Endothelial cell of umbilical vein (primary cell): ENCODE measurements at regions not wholly inside any gene's neighbourhood (a gene's known extent, or its start where the extent isn't known, plus 50 kb on each side); places are given as distances from the start of the nearest gene placed in this dataset.

Source experiments
- BruUV-seq: library from RNA; stranded (reverse); fragments of 400-500 nt; replicated peaks from 2 replicates; lab custom pipeline; 2021; lab: Mats Ljungman, UMichigan
- CTCF ChIA-PET: fragments of 300-600, 350-600 bp; sonication (Branson Sonifier 250); formaldehyde crosslinking; loops from one replicate; lab custom pipeline; 2021; ENCODE audit warnings: antibody characterized with exemption, inconsistent platforms; lab: Charles Lee
- POLR2A ChIA-PET: fragments of 300-600, 350-600 bp; sonication (Branson Sonifier 250); formaldehyde crosslinking; loops from one replicate; lab custom pipeline; 2021; ENCODE audit warnings: antibody characterized with exemption, inconsistent platforms; lab: Charles Lee
- DNase-seq: peaks from one replicate; pipeline ENCODE4 v3.0.0-alpha.2; 2011; ENCODE audit warnings: low read depth, low spot score
- FAIRE-seq: peaks from 2 replicates; lab custom pipeline; 2011; peaks lifted over from hg19 to GRCh38; lab: Jason Lieb, UNC
- H2AFZ ChIP-seq: 2 replicates; pipeline ENCODE4 v1.6.0; 2012; ENCODE audit warnings: low read depth, low read length, control low read depth, inconsistent platforms
- H3K27ac ChIP-seq: 2 replicates; pipeline ENCODE4 v1.5.1; 2011; ENCODE audit warnings: low read depth, mild to moderate bottlenecking, control low read depth, low read length, moderate library complexity; ENCODE audit not compliant: insufficient read depth
- H3K27me3 ChIP-seq, 2 experiments: 2 replicates each; pipeline versions ENCODE4 v1.6.0 to v1.6.1; 2011; ENCODE audit warnings: low read length in 2 of 2, mixed read lengths in 1 of 2; ENCODE audit not compliant: control insufficient read depth in 2 of 2, insufficient read depth in 2 of 2
- H3K36me3 ChIP-seq, 2 experiments: 2 replicates in 1 of 2; 3 replicates in 1 of 2; pipeline ENCODE4 v1.5.1; 2011; ENCODE audit warnings: low read length in 2 of 2, mild to moderate bottlenecking in 1 of 2, moderate library complexity in 1 of 2; ENCODE audit not compliant: control insufficient read depth in 2 of 2, insufficient read depth in 2 of 2; ENCODE audit errors: extremely low read depth in 1 of 2
- H3K4me1 ChIP-seq: 3 replicates; pipeline ENCODE4 v1.5.1; 2011; ENCODE audit warnings: mild to moderate bottlenecking, low read length; ENCODE audit not compliant: control insufficient read depth, insufficient read depth; ENCODE audit errors: extremely low read depth
- H3K4me2 ChIP-seq: 2 replicates; pipeline ENCODE4 v1.6.1; 2011; ENCODE audit warnings: low read length, control low read depth, mixed read lengths; ENCODE audit not compliant: insufficient read depth
- H3K4me3 ChIP-seq, 3 experiments: fragments of 200-600 bp in 1 of 3; sonication (generic), shearing (Covaris generic) in 1 of 3; replicated peaks in 1 of 3; 2 replicates each; pipeline ENCODE4 v1.5.1; 2011 to 2016; ENCODE audit warnings: control low read depth in 3 of 3, low read length in 3 of 3, mild to moderate bottlenecking in 2 of 3, inconsistent platforms in 1 of 3, low read depth in 1 of 3, moderate library complexity in 1 of 3; ENCODE audit not compliant: insufficient read depth in 1 of 3
- H3K79me2 ChIP-seq: 2 replicates; pipeline ENCODE4 v1.6.0; 2012; ENCODE audit warnings: low read length, inconsistent platforms; ENCODE audit not compliant: control insufficient read depth, insufficient read depth
- H3K9ac ChIP-seq: replicated peaks from 2 replicates; pipeline ENCODE3; 2011; ENCODE audit warnings: low read length, control low read depth; ENCODE audit not compliant: insufficient read depth; ENCODE audit errors: extremely low read depth
- H3K9me1 ChIP-seq: replicated peaks from 3 replicates; pipeline ENCODE4 v1.6.0; 2011; ENCODE audit warnings: mild to moderate bottlenecking, low read length; ENCODE audit not compliant: control insufficient read depth, insufficient read depth; ENCODE audit errors: extremely low read depth
- H3K9me3 ChIP-seq: replicated peaks from 2 replicates; pipeline ENCODE4 v1.5.1; 2012; ENCODE audit warnings: low read length, inconsistent platforms; ENCODE audit not compliant: control insufficient read depth, insufficient read depth
- H4K20me1 ChIP-seq: replicated peaks from 2 replicates; pipeline ENCODE3; 2011; ENCODE audit warnings: mild to moderate bottlenecking, low read length; ENCODE audit not compliant: control insufficient read depth, insufficient read depth; ENCODE audit errors: extremely low read depth
- CTCF ChIP-seq, 2 donors: IDR thresholded peaks; 1 replicate in 1 of 2; 2 replicates in 1 of 2; pipeline ENCODE4 v1.5.1; 2011; ENCODE audit warnings: low read length in 2 of 2, mild to moderate bottlenecking in 2 of 2, moderate library complexity in 2 of 2, control low read depth in 1 of 2, inconsistent platforms in 1 of 2, low read depth in 1 of 2; ENCODE audit not compliant: insufficient read depth in 1 of 2; ENCODE audit errors: extremely low read depth in 1 of 2
- EZH2 ChIP-seq: IDR thresholded peaks from 2 replicates; pipeline ENCODE4 v1.6.1; 2012; ENCODE audit warnings: borderline replicate concordance, low read depth, mild to moderate bottlenecking, moderate library complexity, low read length, inconsistent platforms; ENCODE audit not compliant: severe bottlenecking
- FOS ChIP-seq: IDR thresholded peaks from 2 replicates; pipeline ENCODE4 v1.6.1; 2011; ENCODE audit warnings: mild to moderate bottlenecking, low read length, moderate library complexity, borderline replicate concordance; ENCODE audit not compliant: insufficient read depth
- GATA2 ChIP-seq: IDR thresholded peaks from 2 replicates; pipeline ENCODE4 v1.7.0; 2011; ENCODE audit warnings: low read depth, mild to moderate bottlenecking, moderate library complexity, mixed read lengths, low read length; ENCODE audit not compliant: insufficient read length, insufficient read depth
- JUN ChIP-seq: IDR thresholded peaks from 2 replicates; pipeline ENCODE4 v1.6.1; 2011; ENCODE audit warnings: borderline replicate concordance, low read depth; ENCODE audit not compliant: insufficient read length, insufficient read depth
- MYC ChIP-seq: IDR thresholded peaks from one replicate; pipeline ENCODE4 v1.6.1; 2011; ENCODE audit warnings: mild to moderate bottlenecking, low read depth, low read length
- POLR2A ChIP-seq: IDR thresholded peaks from 2 replicates; pipeline ENCODE4 v1.6.1; 2012; ENCODE audit warnings: low read depth, mild to moderate bottlenecking, control low read depth, low read length
- POLR2AphosphoS5 ChIP-seq: IDR thresholded peaks from 2 replicates; pipeline ENCODE4 v1.6.1; 2012; ENCODE audit warnings: low read depth, mild to moderate bottlenecking, control low read depth, low read length, moderate library complexity; ENCODE audit not compliant: insufficient read depth
- dilution Hi-C: fragments of 300-500 bp; cut with MboI; formaldehyde crosslinking; loops from one replicate; pipeline ENCODE4 v1.15.0; 2019; ENCODE audit warnings: low sequenced_read_pairs; ENCODE audit not compliant: extremely low pct_ligation_motif_present
- intact Hi-C: fragments of 100-400 bp; cut with micrococcal nuclease; formaldehyde crosslinking; loops from one replicate; pipeline ENCODE4 v1.10.0; 2022
- TF ChIP-seq, protein P1 (sequence below): IDR thresholded peaks from 2 replicates; pipeline ENCODE4 v1.6.1; 2011; ENCODE audit not compliant: insufficient read depth, insufficient read length

DNA sequence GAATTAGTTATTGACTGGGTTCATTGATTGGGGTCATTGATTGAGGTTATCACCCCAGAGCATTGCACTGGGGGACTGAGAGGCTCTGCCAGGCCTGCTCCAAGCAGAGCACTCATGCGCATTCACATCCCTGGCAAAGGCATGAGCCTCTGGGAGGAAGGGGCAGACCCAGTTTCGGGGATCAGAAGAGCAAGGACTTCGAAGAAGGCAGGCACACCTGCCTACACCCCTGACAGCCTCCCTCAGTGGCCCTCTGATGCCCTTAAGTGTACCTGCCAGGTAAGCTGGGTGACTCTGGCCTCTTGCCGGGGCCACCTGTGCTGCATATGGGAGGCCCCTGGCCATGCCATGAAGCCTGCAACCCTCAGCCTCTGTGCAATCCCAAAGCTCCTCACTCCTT is 181.1 kb downstream of the PTPN20 start:
- Histone ChIP-seq H3K27me3 (no peaks in the 10 kb centered on the region), H3K9me3 (no peaks in the 10 kb centered on the region), H3K4me2 (no peak overlapping the region), H3K9me1 (no peaks in the 10 kb centered on the region), H3K36me3 (no peaks in the 10 kb centered on the region), H3K79me2 (no peaks in the 10 kb centered on the region), H2AFZ (no peak overlapping the region), H4K20me1 (no peaks in the 10 kb centered on the region), H3K9ac (no peak overlapping the region), H3K4me3 (no peak overlapping the region), H3K4me1 (no peaks in the 10 kb centered on the region), H3K27ac (no peak overlapping the region)
- intact Hi-C loops (no loop called here), dilution Hi-C loops (no loop called here)
- no peak for TF ChIP-seq MYC
- TF ChIP-seq FOS = no peak
- no peak for TF ChIP-seq JUN
- TF ChIP-seq GATA2 = no peak
- TF ChIP-seq CTCF (IDR thresholded peaks at IDR 0.05; ENCODE audit: extremely low read depth in 1 of 2, insufficient read depth in 1 of 2, low read depth in 1 of 2, low read length in 2 of 2) = no peak
- TF ChIP-seq, protein P1, sequence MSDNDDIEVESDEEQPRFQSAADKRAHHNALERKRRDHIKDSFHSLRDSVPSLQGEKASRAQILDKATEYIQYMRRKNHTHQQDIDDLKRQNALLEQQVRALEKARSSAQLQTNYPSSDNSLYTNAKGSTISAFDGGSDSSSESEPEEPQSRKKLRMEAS = no peak
- no peak for TF ChIP-seq POLR2AphosphoS5
- TF ChIP-seq POLR2A = no peak
- TF ChIP-seq EZH2 = no peak
- no TSS peak for BruUV-seq
- DNase-seq = no peak
- CTCF ChIA-PET = interaction anchor here (1.2 kb wide), 1 partner anchor 45 kb away, joined by 3 read pairs; no protein-coding TSS in a partner anchor
- POLR2A ChIA-PET = no interaction called here
- FAIRE-seq = no peak
